GM12873 (cell line): ENCODE measurements at regions not wholly inside any gene's neighbourhood (a gene's known extent, or its start where the extent isn't known, plus 50 kb on each side); places are given as distances from the start of the nearest gene placed in this dataset.

Experiments used
- TF ChIP-seq, protein P1 (sequence below): IDR thresholded peaks from 2 replicates; pipeline ENCODE4 v1.5.1; 2012; ENCODE audit warnings: low read depth, mild to moderate bottlenecking, moderate library complexity, low read length, control low read depth; ENCODE audit not compliant: insufficient read depth; ENCODE audit errors: missing control alignments

DNA sequence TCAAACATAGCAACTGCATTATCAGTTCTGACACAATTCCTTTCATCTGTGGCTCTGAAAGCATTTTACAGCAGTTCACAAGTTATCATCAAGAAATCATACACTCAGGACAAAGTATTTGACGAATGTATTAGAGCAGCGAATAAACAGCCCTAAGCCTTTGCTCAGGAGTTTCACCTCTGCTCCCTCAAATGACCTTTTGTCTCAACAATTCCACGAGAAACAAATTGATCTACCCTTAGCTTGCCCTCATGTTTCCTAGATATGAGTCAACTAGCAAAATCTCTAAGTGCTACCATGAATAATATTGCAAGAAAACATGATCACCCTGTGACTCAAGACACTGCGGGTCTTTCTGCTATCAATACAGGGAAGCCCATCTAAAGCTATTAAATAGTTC is 396.1 kb downstream of the EFNB2 start:
- TF ChIP-seq, protein P1, sequence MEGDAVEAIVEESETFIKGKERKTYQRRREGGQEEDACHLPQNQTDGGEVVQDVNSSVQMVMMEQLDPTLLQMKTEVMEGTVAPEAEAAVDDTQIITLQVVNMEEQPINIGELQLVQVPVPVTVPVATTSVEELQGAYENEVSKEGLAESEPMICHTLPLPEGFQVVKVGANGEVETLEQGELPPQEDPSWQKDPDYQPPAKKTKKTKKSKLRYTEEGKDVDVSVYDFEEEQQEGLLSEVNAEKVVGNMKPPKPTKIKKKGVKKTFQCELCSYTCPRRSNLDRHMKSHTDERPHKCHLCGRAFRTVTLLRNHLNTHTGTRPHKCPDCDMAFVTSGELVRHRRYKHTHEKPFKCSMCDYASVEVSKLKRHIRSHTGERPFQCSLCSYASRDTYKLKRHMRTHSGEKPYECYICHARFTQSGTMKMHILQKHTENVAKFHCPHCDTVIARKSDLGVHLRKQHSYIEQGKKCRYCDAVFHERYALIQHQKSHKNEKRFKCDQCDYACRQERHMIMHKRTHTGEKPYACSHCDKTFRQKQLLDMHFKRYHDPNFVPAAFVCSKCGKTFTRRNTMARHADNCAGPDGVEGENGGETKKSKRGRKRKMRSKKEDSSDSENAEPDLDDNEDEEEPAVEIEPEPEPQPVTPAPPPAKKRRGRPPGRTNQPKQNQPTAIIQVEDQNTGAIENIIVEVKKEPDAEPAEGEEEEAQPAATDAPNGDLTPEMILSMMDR: no peak

DNA sequence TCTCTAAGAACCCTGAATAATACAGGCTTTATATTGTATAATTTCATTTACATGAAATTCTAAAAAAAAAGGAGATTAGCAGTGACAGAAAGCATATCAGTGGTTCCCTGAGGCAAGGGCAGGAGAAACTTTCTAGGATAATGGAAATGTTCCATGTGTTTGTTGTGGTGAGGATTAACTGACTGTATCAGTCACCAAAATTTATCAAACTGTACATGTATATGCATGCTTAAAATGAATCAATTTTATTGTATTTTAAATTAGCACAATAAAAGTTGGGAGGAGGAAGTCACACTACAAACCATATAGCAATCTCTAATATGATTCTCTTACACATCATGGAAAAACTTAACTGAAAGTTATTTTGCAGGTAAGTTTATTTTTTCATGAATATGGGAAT is 396.8 kb downstream of the EFNB2 start:
- TF ChIP-seq, protein P1: no peak

GRCh38 chr13:106133025-106133424 is 402.4 kb downstream of the EFNB2 start:
- TF ChIP-seq, protein P1: no peak

DNA sequence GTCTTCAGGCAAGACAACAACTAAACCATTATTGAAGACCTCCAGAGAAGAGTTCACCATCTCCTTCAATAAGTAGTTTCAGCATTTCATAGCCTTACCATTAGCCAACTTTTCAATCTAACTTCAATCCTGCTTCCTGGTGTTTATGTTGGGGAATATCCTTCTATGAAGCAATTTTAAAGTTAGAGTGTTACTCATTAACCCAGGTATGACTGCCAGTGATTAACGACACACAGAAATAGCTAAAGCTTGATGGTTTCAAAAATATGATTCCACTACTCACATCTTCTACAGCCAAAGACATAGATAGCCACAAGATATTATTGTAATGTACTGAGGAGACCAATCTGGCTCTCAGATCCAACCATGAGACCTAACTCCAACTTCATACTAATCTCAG is 403.2 kb downstream of the EFNB2 start:
- TF ChIP-seq, protein P1: no peak

DNA sequence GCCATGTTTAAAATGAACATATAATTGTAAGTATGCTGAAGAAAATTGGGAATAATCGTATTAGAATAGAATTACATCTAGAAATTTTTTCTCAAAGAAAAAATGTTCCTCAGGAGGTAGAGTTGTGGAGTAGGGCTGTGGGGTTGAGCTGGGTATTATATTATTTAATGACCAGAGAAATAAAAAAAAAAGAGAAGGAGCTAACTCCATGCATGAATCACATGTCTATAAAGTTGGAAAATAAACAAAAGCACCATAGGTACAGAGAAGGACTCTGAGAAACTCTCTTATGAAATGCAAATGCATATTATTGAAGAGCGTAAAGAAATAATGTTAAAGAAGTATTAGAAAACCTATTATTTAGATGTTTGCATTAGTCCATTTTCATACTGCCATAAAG is 405.5 kb downstream of the EFNB2 start:
- TF ChIP-seq, protein P1: no peak

- TF ChIP-seq, protein P1: no peak
Measured at GRCh38 chr13:106129273-106129672, 406.2 kb downstream of the EFNB2 start.

DNA sequence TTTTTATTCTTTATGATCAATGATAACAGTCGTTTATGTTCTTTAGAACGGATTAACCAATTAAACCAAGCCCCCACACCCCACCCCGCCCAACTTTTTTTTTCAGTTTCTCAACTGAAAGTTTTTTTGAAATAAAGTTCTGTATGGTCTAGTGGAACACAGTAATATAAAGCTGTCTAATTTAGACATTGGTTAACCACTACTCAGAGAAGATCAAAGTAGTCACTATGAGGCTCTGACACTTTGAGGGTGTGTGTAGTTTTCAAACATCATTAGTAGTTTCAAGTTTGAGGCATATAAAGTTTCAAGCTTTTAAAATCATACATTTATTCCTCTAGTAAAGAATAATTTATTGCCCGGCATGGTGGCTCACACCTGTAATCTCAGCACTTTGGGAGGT is 413.2 kb downstream of the EFNB2 start:
- TF ChIP-seq, protein P1: no peak

DNA sequence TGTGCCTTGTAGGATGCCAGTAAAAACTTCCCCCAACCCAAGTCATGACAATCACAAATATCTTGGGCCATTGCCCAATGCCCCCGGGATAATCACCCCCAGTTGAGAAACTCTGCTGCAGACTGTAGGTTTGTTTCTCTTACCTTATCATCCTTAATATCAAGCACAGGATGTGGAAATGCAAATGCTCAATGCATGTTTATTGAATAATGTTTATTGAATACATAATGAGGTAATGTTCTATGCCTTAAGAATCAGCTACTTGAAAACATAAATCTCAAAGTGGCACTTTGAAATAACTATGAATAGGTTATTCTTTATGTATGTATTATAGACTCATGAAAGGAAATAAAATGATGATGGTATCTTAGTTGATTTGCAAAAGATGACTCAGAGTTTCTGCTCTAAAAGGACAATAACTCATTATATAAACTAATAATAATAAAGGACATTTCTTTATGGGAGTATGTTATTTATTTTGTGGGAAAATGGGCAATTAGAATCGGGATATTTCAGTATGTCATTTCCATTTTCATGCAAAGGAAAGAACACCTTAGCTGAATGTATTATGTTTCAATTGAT is 414.2 kb downstream of the EFNB2 start:
- TF ChIP-seq, protein P1: no peak
